HFFc6 (cell line): ENCODE measurements at regions not wholly inside any gene's neighbourhood (a gene's known extent, or its start where the extent isn't known, plus 50 kb on each side); places are given as distances from the start of the nearest gene placed in this dataset.
A peak's percentile ranks its signal among the peaks of the same experiment; 100 is the strongest.

Source experiments
- DNase-seq: peaks from one replicate; pipeline ENCODE4 v3.0.0-alpha.2; 2018
- H3K27ac Mint-ChIP-seq: 2 replicates; pipeline ENCODE4 v1.8.0; 2020; ENCODE audit warnings: mild to moderate bottlenecking, mixed read lengths
- H3K27me3 Mint-ChIP-seq: 2 replicates; pipeline ENCODE4 v1.8.0; 2021; ENCODE audit warnings: mild to moderate bottlenecking, moderate library complexity, mixed read lengths; ENCODE audit not compliant: insufficient read depth
- H3K36me3 Mint-ChIP-seq: 2 replicates; pipeline ENCODE4 v1.8.0; 2021; ENCODE audit warnings: low read depth, mixed read lengths
- H3K4me1 Mint-ChIP-seq: 2 replicates; pipeline ENCODE4 v1.8.0; 2020; ENCODE audit warnings: low read depth, mixed read lengths
- H3K4me3 Mint-ChIP-seq: 2 replicates; pipeline ENCODE4 v1.8.0; 2020; ENCODE audit warnings: mild to moderate bottlenecking, moderate library complexity, mixed read lengths
- H3K9me3 Mint-ChIP-seq: 2 replicates; pipeline ENCODE4 v1.8.0; 2020; ENCODE audit warnings: mild to moderate bottlenecking, mixed read lengths
- CTCF ChIP-seq: fragments of 200-600 bp; sonication (generic); IDR thresholded peaks from 2 replicates; pipeline ENCODE4 v1.5.0; 2021; ENCODE audit warnings: antibody characterized with exemption, mild to moderate bottlenecking

GRCh38 chr3:71997066-71997653 lies 212.2 kb upstream of the PROK2 start:
- DNase-seq = no peak
- H3K27ac Mint-ChIP-seq = peak overlapping the region; percentile 32; the same call in 1 of the 2 replicates

GRCh38 chr3:71994906-71995305 lies 210.0 kb upstream of the PROK2 start:
- H3K27ac Mint-ChIP-seq = no peak overlapping the region
- peaks cover 2% of the 10 kb centered on the region; the same call in 1 of the 2 replicates for H3K27me3 Mint-ChIP-seq
- no peaks in the 10 kb centered on the region for H3K9me3 Mint-ChIP-seq
- peaks cover 45% of the 10 kb centered on the region for H3K4me1 Mint-ChIP-seq
- peaks cover 4% of the 10 kb centered on the region; the same call in 1 of the 2 replicates for H3K36me3 Mint-ChIP-seq
- TF ChIP-seq CTCF = no peak
- no peak for DNase-seq
- H3K4me3 Mint-ChIP-seq = no peak overlapping the region

More at GRCh38 chr3:71997066-71997653, 212.2 kb upstream of the PROK2 start:
- H3K4me3 Mint-ChIP-seq = no peak overlapping the region; the same call in 1 of the 2 replicates
- H3K4me1 Mint-ChIP-seq = peaks cover 33% of the 10 kb centered on the region
- TF ChIP-seq CTCF = no peak
- H3K9me3 Mint-ChIP-seq = no peaks in the 10 kb centered on the region
- H3K27me3 Mint-ChIP-seq = peaks cover 2% of the 10 kb centered on the region; the same call in 1 of the 2 replicates
- peaks cover 4% of the 10 kb centered on the region; the same call in 1 of the 2 replicates for H3K36me3 Mint-ChIP-seq

GRCh38 chr3:71994203-71994602 lies 209.3 kb upstream of the PROK2 start:
- Mint-ChIP-seq H3K9me3 (no peaks in the 10 kb centered on the region), H3K27me3 (peaks cover 2% of the 10 kb centered on the region; the same call in 1 of the 2 replicates), H3K4me1 (peaks cover 45% of the 10 kb centered on the region), H3K4me3 (no peak overlapping the region), H3K36me3 (peaks cover 4% of the 10 kb centered on the region; the same call in 1 of the 2 replicates), H3K27ac (no peak overlapping the region)
- DNase-seq = no peak
- TF ChIP-seq CTCF = no peak

GRCh38 chr3:71991681-71992080 lies 206.7 kb upstream of the PROK2 start:
- no peak for DNase-seq
- no peak overlapping the region for H3K4me3 Mint-ChIP-seq
- H3K9me3 Mint-ChIP-seq = no peaks in the 10 kb centered on the region
- 0 out of 2 replicates have a peak, but pooled peaks cover 4% of the 10 kb centered on the region for H3K36me3 Mint-ChIP-seq
- H3K27ac Mint-ChIP-seq = no peak overlapping the region
- peaks cover 25% of the 10 kb centered on the region for H3K4me1 Mint-ChIP-seq
- H3K27me3 Mint-ChIP-seq = no peaks in the 10 kb centered on the region; the same call in 1 of the 2 replicates
- TF ChIP-seq CTCF = no peak

- 0 out of 2 replicates have a peak, but pooled peaks cover 4% of the 10 kb centered on the region for H3K36me3 Mint-ChIP-seq
- H3K4me3 Mint-ChIP-seq = no peak overlapping the region
- no peak overlapping the region for H3K27ac Mint-ChIP-seq
- peaks cover 25% of the 10 kb centered on the region for H3K4me1 Mint-ChIP-seq
- no peak for DNase-seq
- no peak for TF ChIP-seq CTCF
- no peaks in the 10 kb centered on the region for H3K9me3 Mint-ChIP-seq
- no peaks in the 10 kb centered on the region; the same call in 1 of the 2 replicates for H3K27me3 Mint-ChIP-seq
These were observed 206.1 kb upstream of the PROK2 start for GRCh38 chr3:71991046-71991445.
